GM18505 (cell line): ENCODE measurements at regions not wholly inside any gene's neighbourhood (a gene's known extent, or its start where the extent isn't known, plus 50 kb on each side); places are given as distances from the start of the nearest gene placed in this dataset.
"Not testable (repeated sequence)": the region's sequence is repeated elsewhere in the genome, so short reads cannot be mapped to it uniquely, and the experiment has no call there.

Experiments
- ATAC-seq: cut with Tn5 transposase; IDR thresholded peaks from one replicate; pipeline ENCODE4 v1.9.1; 2021; ENCODE audit not compliant: unreplicated experiment
- POLR2A ChIP-seq: IDR thresholded peaks from 4 replicates; pipeline ENCODE4 v1.6.1; 2011; ENCODE audit warnings: borderline replicate concordance; ENCODE audit not compliant: insufficient read depth, insufficient read length; ENCODE audit errors: extremely low read depth

DNA sequence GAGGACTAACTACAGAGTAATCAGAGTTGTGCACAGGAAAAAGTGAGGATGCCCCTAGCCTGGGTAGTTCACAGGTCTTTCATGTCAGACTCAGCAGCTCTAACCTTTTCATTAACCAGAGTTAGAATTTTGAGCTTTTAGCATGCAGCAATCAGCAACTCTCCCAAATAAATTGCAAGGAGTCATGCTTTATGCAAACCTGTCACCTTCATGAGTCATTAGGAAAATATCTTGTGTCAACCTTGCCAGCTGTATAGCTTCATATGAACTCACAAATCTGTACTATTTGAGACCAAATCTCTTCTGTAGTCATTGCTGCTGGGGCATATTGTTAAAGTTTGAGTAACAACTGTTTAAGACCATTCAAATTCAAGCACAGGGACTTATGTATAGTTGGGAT lies 382.3 kb upstream of the NT5C1B start:
- no peak for ATAC-seq
- no peak for TF ChIP-seq POLR2A

DNA sequence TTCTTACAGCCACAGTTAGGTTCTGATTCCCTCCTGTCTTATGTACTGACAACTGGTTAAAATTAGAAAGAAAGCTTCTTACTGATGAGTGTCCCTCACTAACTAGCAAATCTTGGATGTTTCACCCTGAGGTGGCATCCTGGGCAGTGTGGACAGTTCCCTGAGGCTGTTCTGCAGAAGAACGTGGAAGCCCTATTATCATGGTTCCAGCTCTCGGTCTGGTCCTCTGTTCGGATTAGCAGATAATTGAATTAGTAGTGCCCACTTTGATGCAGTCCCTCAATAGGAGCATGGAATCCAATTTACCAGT lies 381.7 kb upstream of the NT5C1B start:
- no peak for ATAC-seq
- no peak for TF ChIP-seq POLR2A

DNA sequence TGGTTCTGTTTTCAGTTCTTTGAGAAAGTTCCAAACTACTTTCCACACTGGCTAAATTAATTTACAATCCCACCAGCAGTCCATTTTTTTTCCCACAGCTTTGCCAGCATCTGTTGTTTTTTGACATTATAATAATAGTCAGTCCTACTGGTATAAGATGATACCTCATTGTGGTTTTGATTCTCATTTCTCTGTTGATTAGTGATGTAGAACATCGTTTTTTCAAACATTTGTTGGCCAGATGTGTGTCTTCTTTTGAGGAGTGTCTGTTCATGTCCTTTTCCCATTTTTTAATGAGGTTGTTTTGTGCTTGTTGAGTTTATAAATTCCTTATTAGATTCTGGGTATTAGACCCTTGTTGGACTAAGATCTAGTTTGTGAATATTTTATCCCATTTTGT lies 376.8 kb upstream of the NT5C1B start:
- TF ChIP-seq POLR2A = no peak
- no peak for ATAC-seq

- not testable (repeated sequence) for ATAC-seq
These were observed 374.4 kb upstream of the NT5C1B start for GRCh38 chr2:18963739-18964256.

- no peak for ATAC-seq
- TF ChIP-seq POLR2A = no peak
These were observed 372.6 kb upstream of the NT5C1B start for GRCh38 chr2:18961991-18962421.

- ATAC-seq = no peak
These were observed 370.8 kb upstream of the NT5C1B start for GRCh38 chr2:18959952-18960717.

GRCh38 chr2:18959200-18959599 lies 369.8 kb upstream of the NT5C1B start:
- no peak for TF ChIP-seq POLR2A

More at GRCh38 chr2:18959952-18960717, 370.8 kb upstream of the NT5C1B start:
- TF ChIP-seq POLR2A = no peak

DNA sequence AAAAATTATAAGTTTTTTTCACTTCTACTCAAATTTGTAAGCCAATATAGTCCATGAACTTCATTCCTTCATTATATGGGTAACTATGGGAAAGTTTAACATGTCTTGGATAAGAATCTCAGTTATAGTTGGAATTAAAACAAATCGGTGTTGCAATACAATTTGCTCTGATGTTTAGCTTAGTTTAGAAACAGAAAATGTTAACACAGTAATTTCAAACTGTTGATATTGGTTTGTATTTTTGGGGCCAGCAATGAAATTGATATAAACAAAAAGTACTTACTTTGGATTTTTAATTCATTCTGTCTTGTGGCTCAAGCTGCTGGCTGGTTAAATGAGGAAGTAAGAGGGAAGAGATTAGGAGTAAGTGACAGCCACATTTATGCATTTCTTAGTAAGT lies 368.5 kb upstream of the NT5C1B start:
- TF ChIP-seq POLR2A = no peak
- no peak for ATAC-seq

More at GRCh38 chr2:18959200-18959599, 369.8 kb upstream of the NT5C1B start:
- no peak for ATAC-seq

GRCh38 chr2:18950361-18950851 lies 361.0 kb upstream of the NT5C1B start:
- TF ChIP-seq POLR2A = no peak
- no peak for ATAC-seq

- no peak for ATAC-seq
- TF ChIP-seq POLR2A = no peak
These were observed 360.5 kb upstream of the NT5C1B start for GRCh38 chr2:18949871-18950270.

DNA sequence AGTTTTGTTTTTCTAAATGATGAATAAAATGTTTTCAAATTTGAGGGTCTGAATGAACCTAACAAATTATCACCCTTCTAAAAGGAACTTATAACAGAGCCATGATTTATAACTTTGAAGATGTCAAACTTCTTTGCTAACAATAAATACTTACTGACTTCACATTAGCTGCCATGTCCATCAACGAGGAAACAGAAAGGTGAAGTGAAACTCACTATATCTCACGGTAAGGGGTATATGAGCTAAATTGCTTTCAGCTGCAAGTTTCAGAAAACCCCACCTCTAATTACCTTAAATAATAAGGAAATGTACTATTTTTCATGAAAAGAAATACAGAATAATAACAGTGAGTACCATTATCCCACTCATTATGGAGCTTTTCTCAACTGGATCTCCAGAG lies 350.8 kb upstream of the NT5C1B start:
- peak; percentile 95 for ATAC-seq
- TF ChIP-seq POLR2A = no peak

DNA sequence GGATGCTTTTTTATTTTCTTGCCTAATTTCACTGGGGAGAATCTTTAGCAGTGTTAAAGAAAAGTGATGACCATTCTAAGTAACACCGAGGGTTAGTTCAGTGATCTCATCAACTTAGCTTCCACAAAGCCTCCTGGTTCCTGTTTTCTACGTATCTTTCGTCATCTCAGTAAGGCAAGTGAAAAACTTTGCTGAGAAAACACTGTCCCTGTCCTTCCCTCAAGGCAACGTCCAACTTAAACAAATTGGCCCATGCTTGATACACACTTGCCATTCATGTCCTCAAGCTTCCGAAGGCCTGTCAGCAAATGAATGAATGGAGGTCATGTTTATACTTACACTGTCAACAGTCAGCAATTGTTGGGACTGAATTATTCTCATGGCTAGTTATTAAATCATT lies 350.4 kb upstream of the NT5C1B start:
- peak; percentile 45 for ATAC-seq

GRCh38 chr2:18934886-18935285 lies 345.5 kb upstream of the NT5C1B start:
- no peak for ATAC-seq
- no peak for TF ChIP-seq POLR2A

- no peak for ATAC-seq
- TF ChIP-seq POLR2A = no peak
These were observed 343.5 kb upstream of the NT5C1B start for GRCh38 chr2:18932853-18933252.

DNA sequence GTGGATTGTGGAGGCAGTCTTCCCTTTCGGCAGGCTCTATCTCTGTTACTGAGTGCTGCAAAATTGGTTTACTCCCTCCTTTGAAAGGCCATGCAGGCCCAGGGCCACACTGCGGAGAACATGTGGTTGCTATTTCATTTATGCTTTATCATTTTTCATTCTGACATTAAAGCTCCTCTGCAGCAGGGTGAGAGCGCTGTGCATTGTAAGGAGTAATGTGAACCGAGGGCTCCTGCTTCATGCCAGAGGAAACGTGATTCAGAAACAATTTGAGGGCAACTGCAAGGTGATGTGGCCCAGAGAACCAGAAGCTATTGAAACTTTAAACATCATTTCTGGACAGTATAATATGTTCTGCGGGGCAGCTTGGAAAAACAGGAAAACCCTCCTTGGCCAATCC lies 341.6 kb upstream of the NT5C1B start:
- ATAC-seq = no peak
- no peak for TF ChIP-seq POLR2A
